ENCODE measurements at regions not wholly inside any gene's neighbourhood (a gene's known extent, or its start where the extent isn't known, plus 50 kb on each side); places are given as distances from the start of the nearest gene placed in this dataset.

DNA sequence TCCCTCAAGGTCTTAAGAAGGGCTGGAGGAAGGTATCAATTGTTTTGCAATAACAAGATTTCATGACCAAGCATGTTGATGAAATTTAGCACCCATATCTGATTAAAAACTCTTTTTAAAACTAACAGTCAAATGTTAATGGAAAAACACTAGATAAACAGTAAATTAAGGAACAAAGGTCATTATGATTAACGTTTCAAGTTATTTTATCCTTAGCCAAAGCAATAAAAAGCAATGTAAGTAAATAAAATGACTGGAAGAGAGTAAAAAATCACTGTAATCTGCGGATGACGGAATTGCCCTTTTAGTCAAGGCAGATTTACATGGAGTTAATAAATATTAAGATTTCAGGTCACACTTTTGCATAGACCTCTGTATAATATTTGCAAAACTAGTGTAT is 179.5 kb upstream of the KLF6 start:
- Histone ChIP-seq H3K27me3 (no peaks in the 10 kb centered on the region), H3K4me1 (no peaks in the 10 kb centered on the region), H3K4me3 (replicated peaks in 1 of 3) (no peak overlapping the region), H3K9me3 (no peaks in the 10 kb centered on the region), H3K36me3 (no peaks in the 10 kb centered on the region), H3K27ac (no peak overlapping the region)
- intact Hi-C loops (cut with DNase I), result no loop called here
- 90 to 93% methylated on average over 3 of the region's 3 CpGs for WGBS, 2 donors
- TF ChIP-seq CTCF (IDR thresholded peaks at IDR 0.05) (no peak), POLR2A (IDR thresholded peaks at IDR 0.05) (no peak)
- DNase-seq, result no peak

DNA sequence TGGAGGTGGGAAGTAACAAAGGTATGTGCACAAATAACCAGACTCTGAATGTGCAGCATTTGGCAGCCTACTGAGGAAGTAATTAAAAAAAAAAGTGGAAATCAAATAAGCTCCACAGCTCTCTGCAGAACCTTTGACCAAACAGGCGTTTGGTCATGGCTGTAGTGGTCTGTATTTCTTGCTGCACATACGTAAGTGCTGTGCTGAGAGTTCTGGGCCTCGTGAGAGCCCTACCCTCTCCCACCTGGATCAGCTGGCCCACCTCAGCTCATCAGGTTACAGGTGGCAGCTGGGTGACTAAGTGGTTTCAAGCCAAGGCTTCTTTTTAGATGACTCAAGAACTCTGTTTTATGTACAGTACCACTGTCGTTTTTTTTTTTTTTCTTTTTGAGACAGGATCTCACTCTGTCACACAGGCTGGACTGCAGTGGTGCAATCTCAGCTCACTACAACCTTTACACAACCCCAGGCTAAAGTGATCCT is 178.2 kb upstream of the KLF6 start:
- DNase-seq, result no peak

GRCh38 chr10:3961082-3961481 is 176.1 kb upstream of the KLF6 start:
- H3K4me1 ChIP-seq, result no peaks in the 10 kb centered on the region
- H3K4me3 ChIP-seq (replicated peaks in 1 of 3), result no peak overlapping the region
- TF ChIP-seq CTCF (IDR thresholded peaks at IDR 0.05), result no peak
- TF ChIP-seq POLR2A (IDR thresholded peaks at IDR 0.05), result no peak
- DNase-seq, result no peak
- H3K27ac ChIP-seq, result no peak overlapping the region
- H3K9me3 ChIP-seq, result no peaks in the 10 kb centered on the region
- no peaks in the 10 kb centered on the region for H3K36me3 ChIP-seq
- intact Hi-C loops (cut with DNase I), result no loop called here
- 83 to 84% methylated on average over 4 of the region's 4 CpGs for WGBS, 2 donors
- H3K27me3 ChIP-seq, result no peaks in the 10 kb centered on the region

More for the DNA sequence above, 178.2 kb upstream of the KLF6 start:
- no peak overlapping the region for H3K27ac ChIP-seq
- H3K36me3 ChIP-seq, result no peaks in the 10 kb centered on the region
- no peaks in the 10 kb centered on the region for H3K9me3 ChIP-seq
- H3K27me3 ChIP-seq, result no peaks in the 10 kb centered on the region
- no peak overlapping the region for H3K4me3 ChIP-seq (replicated peaks in 1 of 3)
- intact Hi-C loops (cut with DNase I), result no loop called here
- WGBS, 2 donors, result 40 to 59% methylated on average over 4 of the region's 4 CpGs
- no peaks in the 10 kb centered on the region for H3K4me1 ChIP-seq
- TF ChIP-seq CTCF (IDR thresholded peaks at IDR 0.05) (no peak), POLR2A (IDR thresholded peaks at IDR 0.05) (no peak)

GRCh38 chr10:3960496-3960895 is 175.5 kb upstream of the KLF6 start:
- no peak for DNase-seq
- TF ChIP-seq POLR2A (IDR thresholded peaks at IDR 0.05) (no peak), CTCF (IDR thresholded peaks at IDR 0.05) (no peak)
- H3K9me3 ChIP-seq, result no peaks in the 10 kb centered on the region
- 92 to 94% methylated on average over 5 of the region's 5 CpGs for WGBS, 2 donors
- no peaks in the 10 kb centered on the region for H3K27me3 ChIP-seq
- no peak overlapping the region for H3K27ac ChIP-seq
- intact Hi-C loops (cut with DNase I), result no loop called here
- H3K4me3 ChIP-seq (replicated peaks in 1 of 3), result no peak overlapping the region
- H3K4me1 ChIP-seq, result no peaks in the 10 kb centered on the region
- no peaks in the 10 kb centered on the region for H3K36me3 ChIP-seq

DNA sequence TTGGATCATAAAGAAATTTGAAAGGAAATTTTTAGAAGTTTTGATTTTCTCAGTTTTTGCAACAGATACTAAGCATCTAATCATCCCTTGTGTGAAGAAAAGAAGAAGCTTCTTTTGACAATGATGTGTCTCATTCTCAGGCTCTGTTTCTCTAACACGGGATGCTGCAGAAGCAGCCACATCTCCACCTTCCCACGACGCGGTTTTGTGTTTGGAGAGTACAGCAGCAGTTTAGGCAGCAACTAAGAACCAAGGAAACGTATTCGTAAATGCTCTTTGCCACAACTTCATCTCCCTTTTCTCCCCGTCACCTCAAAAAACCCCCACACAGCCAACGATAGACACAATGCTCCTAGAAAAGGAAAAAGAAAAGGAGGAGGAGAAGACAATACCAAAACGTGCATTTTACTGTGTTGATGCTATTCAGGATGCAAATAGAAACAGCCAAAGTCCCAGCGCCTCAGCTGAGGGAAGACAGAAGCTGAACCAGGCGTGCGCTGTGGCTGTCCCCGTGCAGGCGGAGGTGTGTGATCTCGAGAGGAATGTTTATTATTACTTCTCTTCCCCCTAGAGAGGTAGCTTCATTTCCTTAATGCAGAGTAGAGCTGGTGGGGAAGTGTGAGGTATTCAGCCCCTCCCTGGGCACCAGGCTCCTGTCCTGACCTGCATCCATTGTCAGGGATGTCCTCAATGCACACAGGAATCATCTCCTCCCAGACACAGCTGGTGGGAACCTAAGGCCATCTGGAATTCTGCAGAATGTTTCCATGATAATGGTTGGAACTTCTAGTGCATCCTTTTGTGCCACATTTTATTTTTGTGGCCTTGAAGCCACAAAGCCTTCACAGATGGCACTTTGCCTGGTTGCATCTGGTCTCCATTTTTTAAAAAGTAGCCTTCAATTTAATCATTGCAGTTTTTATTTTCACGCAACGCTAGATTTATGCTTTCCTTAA is 174.6 kb upstream of the KLF6 start:
- no peak overlapping the region for H3K4me3 ChIP-seq (replicated peaks in 1 of 3)
- DNase-seq, result no peak
- H3K36me3 ChIP-seq, result no peaks in the 10 kb centered on the region
- no peaks in the 10 kb centered on the region for H3K4me1 ChIP-seq
- no peaks in the 10 kb centered on the region for H3K27me3 ChIP-seq
- 68 to 77% methylated on average over 17 of the region's 17 CpGs for WGBS, 2 donors
- TF ChIP-seq CTCF (IDR thresholded peaks at IDR 0.05) (no peak), POLR2A (IDR thresholded peaks at IDR 0.05) (no peak)
- intact Hi-C loops (cut with DNase I), result no loop called here
- H3K9me3 ChIP-seq, result no peaks in the 10 kb centered on the region
- H3K27ac ChIP-seq, result no peak overlapping the region

Measured in thyroid gland (tissue), 4 donors.